H9 (cell line): ENCODE measurements at regions not wholly inside any gene's neighbourhood (a gene's known extent, or its start where the extent isn't known, plus 50 kb on each side); places are given as distances from the start of the nearest gene placed in this dataset.

Source experiments
- DNase-seq: peaks from one replicate; pipeline ENCODE4 v3.0.0-alpha.2; 2017
- H2AFZ ChIP-seq: one replicate; pipeline ENCODE4 v1.6.1; 2013; ENCODE audit warnings: mild to moderate bottlenecking, low read length, control low read depth, moderate library complexity
- H2AK5ac ChIP-seq: 2 replicates; pipeline ENCODE4 v1.6.1; 2013; ENCODE audit warnings: low read length, control low read depth, mixed read lengths; ENCODE audit not compliant: insufficient read length
- H2BK120ac ChIP-seq: one replicate; pipeline ENCODE4 v1.6.1; 2013; ENCODE audit warnings: low read depth, mild to moderate bottlenecking, low read length, control low read depth, inconsistent platforms; ENCODE audit not compliant: poor library complexity, severe bottlenecking
- H2BK12ac ChIP-seq: 2 replicates; pipeline ENCODE4 v1.6.1; 2013; ENCODE audit warnings: low read length, control low read depth, mixed read lengths, low read depth; ENCODE audit not compliant: insufficient read length
- H2BK15ac ChIP-seq: 2 replicates; pipeline ENCODE4 v1.6.1; 2013; ENCODE audit warnings: low read depth, low read length, control low read depth
- H2BK20ac ChIP-seq: one replicate; pipeline ENCODE4 v1.6.1; 2013; ENCODE audit warnings: low read depth, mild to moderate bottlenecking, low read length, control low read depth, inconsistent platforms; ENCODE audit not compliant: poor library complexity, severe bottlenecking
- H2BK5ac ChIP-seq: 2 replicates; pipeline ENCODE4 v1.6.1; 2013; ENCODE audit warnings: low read length, control low read depth, mixed read lengths; ENCODE audit not compliant: insufficient read length
- H3K14ac ChIP-seq: 2 replicates; pipeline ENCODE4 v1.6.1; 2013; ENCODE audit warnings: low read length, control low read depth; ENCODE audit not compliant: insufficient read depth
- H3K18ac ChIP-seq: 2 replicates; pipeline ENCODE4 v1.6.1; 2013; ENCODE audit warnings: low read depth, mild to moderate bottlenecking, mixed read lengths, low read length, control low read depth; ENCODE audit not compliant: insufficient read length
- H3K23ac ChIP-seq: 2 replicates; pipeline ENCODE4 v1.6.1; 2013; ENCODE audit warnings: low read length, control low read depth, mixed read lengths, low read depth; ENCODE audit not compliant: insufficient read length
- H3K23me2 ChIP-seq: 2 replicates; pipeline ENCODE4 v1.6.1; 2013; ENCODE audit warnings: low read depth, mild to moderate bottlenecking, mixed read lengths, low read length, control low read depth; ENCODE audit not compliant: insufficient read length, poor library complexity, severe bottlenecking
- H3K27ac ChIP-seq: 2 replicates; pipeline ENCODE4 v1.5.1; 2013; ENCODE audit warnings: low read length, control low read depth, mixed read lengths, low read depth; ENCODE audit not compliant: insufficient read length
- H3K27me3 ChIP-seq: 2 replicates; pipeline ENCODE4 v1.6.1; 2013; ENCODE audit warnings: low read length, control low read depth, inconsistent platforms; ENCODE audit not compliant: insufficient read depth
- H3K4ac ChIP-seq: 2 replicates; pipeline ENCODE4 v1.6.1; 2013; ENCODE audit warnings: low read depth, mild to moderate bottlenecking, control low read depth, inconsistent platforms, low read length, moderate library complexity
- H3K4me1 ChIP-seq: 2 replicates; pipeline ENCODE4 v1.6.1; 2013; ENCODE audit warnings: low read length, control low read depth, inconsistent platforms; ENCODE audit not compliant: insufficient read depth
- H3K4me2 ChIP-seq: 2 replicates; pipeline ENCODE4 v1.6.1; 2013; ENCODE audit warnings: low read length, control low read depth, mixed read lengths; ENCODE audit not compliant: insufficient read length, insufficient read depth
- H3K56ac ChIP-seq: 2 replicates; pipeline ENCODE4 v1.6.1; 2013; ENCODE audit warnings: low read depth, mild to moderate bottlenecking, mixed read lengths, low read length, control low read depth; ENCODE audit not compliant: insufficient read length
- H3K79me1 ChIP-seq: 2 replicates; pipeline ENCODE4 v1.6.1; 2013; ENCODE audit warnings: low read depth, mild to moderate bottlenecking, moderate library complexity, low read length, control low read depth, inconsistent platforms; ENCODE audit not compliant: insufficient read depth, poor library complexity, severe bottlenecking
- H3K79me2 ChIP-seq: 2 replicates; pipeline ENCODE4 v1.6.1; 2013; ENCODE audit warnings: low read length, control low read depth, inconsistent platforms; ENCODE audit not compliant: insufficient read depth
- H3K9ac ChIP-seq: 2 replicates; pipeline ENCODE4 v1.6.1; 2013; ENCODE audit warnings: low read length, control low read depth, mixed read lengths; ENCODE audit not compliant: insufficient read length; ENCODE audit errors: extremely low read depth
- H3K9me3 ChIP-seq: one replicate; pipeline ENCODE4 v1.6.1; 2013; ENCODE audit warnings: low read depth, low read length, inconsistent platforms; ENCODE audit not compliant: control insufficient read depth
- H3T11ph ChIP-seq: one replicate; pipeline ENCODE4 v1.6.1; 2013; ENCODE audit warnings: mild to moderate bottlenecking, low read length, control low read depth, inconsistent platforms
- H4K20me1 ChIP-seq: one replicate; pipeline ENCODE4 v1.6.1; 2013; ENCODE audit not compliant: control insufficient read depth, insufficient read length, insufficient read depth
- H4K5ac ChIP-seq: 2 replicates; pipeline ENCODE4 v1.6.1; 2013; ENCODE audit warnings: low read depth, mild to moderate bottlenecking, mixed read lengths, low read length, control low read depth; ENCODE audit not compliant: insufficient read length
- H4K8ac ChIP-seq: replicated peaks from 2 replicates; pipeline ENCODE4 v1.6.1; 2013; ENCODE audit warnings: low read length, control low read depth, mixed read lengths, low read depth; ENCODE audit not compliant: insufficient read length
- H4K91ac ChIP-seq: 2 replicates; pipeline ENCODE4 v1.6.1; 2013; ENCODE audit warnings: low read depth, mild to moderate bottlenecking, moderate library complexity, mixed read lengths, low read length, control low read depth; ENCODE audit not compliant: insufficient read length
- H3K27ac Mint-ChIP-seq, 3 experiments: 2 replicates in 2 of 3; 3 replicates in 1 of 3; pipeline ENCODE4 v1.8.0; 2020 to 2021; ENCODE audit warnings: mixed read lengths in 3 of 3, mild to moderate bottlenecking in 1 of 3, moderate library complexity in 1 of 3
- H3K27me3 Mint-ChIP-seq: 2 replicates; pipeline ENCODE4 v1.8.0; 2021; ENCODE audit warnings: low read depth, mild to moderate bottlenecking, moderate library complexity, mixed read lengths
- H3K36me3 Mint-ChIP-seq, 3 experiments: 2 replicates in 2 of 3; 3 replicates in 1 of 3; pipeline ENCODE4 v1.8.0; 2020 to 2021; ENCODE audit warnings: low read depth in 3 of 3, mixed read lengths in 3 of 3; ENCODE audit not compliant: insufficient read depth in 1 of 3
- H3K4me1 Mint-ChIP-seq, 2 experiments: 2 replicates each; pipeline ENCODE4 v1.8.0; 2020; ENCODE audit warnings: mixed read lengths in 2 of 2
- H3K4me3 Mint-ChIP-seq, 2 experiments: 2 replicates in 1 of 2; 3 replicates in 1 of 2; pipeline ENCODE4 v1.8.0; 2020 to 2021; ENCODE audit warnings: mild to moderate bottlenecking in 2 of 2, mixed read lengths in 2 of 2, moderate library complexity in 1 of 2
- H3K9me3 Mint-ChIP-seq, 2 experiments: 2 replicates in 1 of 2; 3 replicates in 1 of 2; pipeline ENCODE4 v1.8.0; 2020; ENCODE audit warnings: mild to moderate bottlenecking in 2 of 2, mixed read lengths in 2 of 2, moderate library complexity in 1 of 2
- CTCF ChIP-seq: fragments of 200-600 bp; sonication (generic); conservative IDR thresholded peaks from 3 replicates; pipeline ENCODE4 v1.8.0; 2021; ENCODE audit warnings: antibody characterized with exemption, mild to moderate bottlenecking
- WGBS: extraction: QIAGEN DNeasy Blood & Tissue Kit; methylation state at CpG from one replicate; pipeline ENCODE4 v1.1.7; 2013; ENCODE audit warnings: missing lambda C conversion rate, low lambda C conversion rate, mixed read lengths; ENCODE audit not compliant: insufficient read length; ENCODE audit errors: extremely low coverage; 5-methylcytosine and 5-hydroxymethylcytosine counted together

GRCh38 chr15:96560246-96560895, 229.9 kb downstream of the NR2F2 start:
- WGBS = no CpG with 5 or more reads among the region's 3 CpGs
- no peaks in the 10 kb centered on the region for H3K9me3 ChIP-seq
- H3K4ac ChIP-seq = no peak overlapping the region
- no peak for TF ChIP-seq CTCF
- no peak overlapping the region for H3K18ac ChIP-seq
- no peaks in the 10 kb centered on the region for H3K79me2 ChIP-seq
- no peak overlapping the region for H2BK120ac ChIP-seq
- H3K23ac ChIP-seq = no peak overlapping the region
- H2AFZ ChIP-seq = no peak overlapping the region
- no peak overlapping the region for H2BK15ac ChIP-seq
- Mint-ChIP-seq H3K27ac (no peak overlapping the region), H3K36me3 (peaks cover 0 to 5% (median 0%) of the 10 kb centered on the region in 3 experiments; a peak in 1 of 7 replicates), H3K9me3 (peaks cover 0 to 3% of the 10 kb centered on the region in 2 experiments; a peak in 2 of 5 replicates), H3K4me1 (peaks cover 0 to 5% of the 10 kb centered on the region in 2 experiments; a peak in 2 of 4 replicates), H3K27me3 (peaks cover 2% of the 10 kb centered on the region; the same call in 1 of the 2 replicates), H3K4me3 (no peak overlapping the region)
- H2BK5ac ChIP-seq = no peak overlapping the region
- no peaks in the 10 kb centered on the region for H3K79me1 ChIP-seq
- no peak overlapping the region for H3K9ac ChIP-seq
- H3K27ac ChIP-seq = no peak overlapping the region
- no peak overlapping the region for H2BK12ac ChIP-seq
- H4K8ac ChIP-seq = no peak overlapping the region
- H4K91ac ChIP-seq = no peak overlapping the region
- H3K56ac ChIP-seq = no peak overlapping the region
- no peaks in the 10 kb centered on the region for H3K4me1 ChIP-seq
- no peaks in the 10 kb centered on the region for H3K27me3 ChIP-seq
- H4K5ac ChIP-seq = no peak overlapping the region
- DNase-seq = no peak
- H3T11ph ChIP-seq = no peak overlapping the region
- H4K20me1 ChIP-seq = no peaks in the 10 kb centered on the region
- no peak overlapping the region for H2AK5ac ChIP-seq
- no peak overlapping the region for H2BK20ac ChIP-seq
- H3K4me2 ChIP-seq = no peak overlapping the region
- no peak overlapping the region for H3K14ac ChIP-seq
- no peaks in the 10 kb centered on the region for H3K23me2 ChIP-seq
